Skeletal muscle satellite cell (primary cell): ENCODE measurements at regions not wholly inside any gene's neighbourhood (a gene's known extent, or its start where the extent isn't known, plus 50 kb on each side); places are given as distances from the start of the nearest gene placed in this dataset.

Experiments
- H3K27me3 ChIP-seq: 2 replicates; pipeline ENCODE4 v1.7.0; 2013; ENCODE audit warnings: low read length; ENCODE audit not compliant: control insufficient read depth, insufficient read depth
- H3K36me3 ChIP-seq: 2 replicates; pipeline ENCODE4 v1.7.0; 2013; ENCODE audit warnings: mild to moderate bottlenecking, control low read depth, low read length; ENCODE audit not compliant: insufficient read depth
- H3K4me1 ChIP-seq: 2 replicates; pipeline ENCODE4 v1.7.0; 2013; ENCODE audit warnings: low read length; ENCODE audit not compliant: control insufficient read depth, insufficient read depth
- H3K4me2 ChIP-seq: 2 replicates; pipeline ENCODE4 v1.7.0; 2013; ENCODE audit warnings: mild to moderate bottlenecking, low read length
- H3K4me3 ChIP-seq: 2 replicates; pipeline ENCODE4 v1.7.0; 2013; ENCODE audit warnings: low read length
- H3K9ac ChIP-seq: 2 replicates; pipeline ENCODE4 v1.7.0; 2013; ENCODE audit warnings: mild to moderate bottlenecking, low read depth, low read length, moderate library complexity
- H3K9me3 ChIP-seq: replicated peaks from 2 replicates; pipeline ENCODE4 v1.7.0; 2013; ENCODE audit warnings: mild to moderate bottlenecking, control low read depth, low read length

- Histone ChIP-seq H3K27me3 (peaks cover 5% of the 10 kb centered on the region), H3K4me3 (no peak overlapping the region), H3K4me1 (no peaks in the 10 kb centered on the region), H3K9me3 (no peaks in the 10 kb centered on the region), H3K36me3 (no peaks in the 10 kb centered on the region), H3K4me2 (no peak overlapping the region), H3K9ac (no peak overlapping the region)
Observed at GRCh38 chr10:63752318-63752717, 231.1 kb downstream of the REEP3 start.

- H3K9ac ChIP-seq, result no peak overlapping the region
- H3K4me3 ChIP-seq, result no peak overlapping the region
- no peaks in the 10 kb centered on the region for H3K36me3 ChIP-seq
- H3K9me3 ChIP-seq, result no peaks in the 10 kb centered on the region
- peaks cover 5% of the 10 kb centered on the region for H3K27me3 ChIP-seq
- H3K4me2 ChIP-seq, result no peak overlapping the region
- H3K4me1 ChIP-seq, result no peaks in the 10 kb centered on the region
Observed at GRCh38 chr10:63753808-63754207, 232.6 kb downstream of the REEP3 start.

- H3K4me2 ChIP-seq, result no peak overlapping the region
- H3K9me3 ChIP-seq, result no peaks in the 10 kb centered on the region
- peaks cover 5% of the 10 kb centered on the region for H3K27me3 ChIP-seq
- no peaks in the 10 kb centered on the region for H3K36me3 ChIP-seq
- no peak overlapping the region for H3K9ac ChIP-seq
- peaks cover 4% of the 10 kb centered on the region for H3K4me1 ChIP-seq
- H3K4me3 ChIP-seq, result no peak overlapping the region
Observed at GRCh38 chr10:63755441-63755840, 234.2 kb downstream of the REEP3 start.

- Histone ChIP-seq H3K4me3 (no peak overlapping the region), H3K9ac (no peak overlapping the region), H3K36me3 (no peaks in the 10 kb centered on the region), H3K27me3 (peaks cover 7% of the 10 kb centered on the region), H3K9me3 (no peaks in the 10 kb centered on the region), H3K4me1 (peaks cover 9% of the 10 kb centered on the region), H3K4me2 (no peak overlapping the region)
Observed at GRCh38 chr10:63757067-63757466, 235.9 kb downstream of the REEP3 start.

GRCh38 chr10:63758080-63758479 is 236.9 kb downstream of the REEP3 start:
- Histone ChIP-seq H3K9me3 (no peaks in the 10 kb centered on the region), H3K4me1 (peaks cover 9% of the 10 kb centered on the region), H3K4me3 (no peak overlapping the region), H3K4me2 (no peak overlapping the region), H3K9ac (no peak overlapping the region), H3K27me3 (peaks cover 13% of the 10 kb centered on the region), H3K36me3 (no peaks in the 10 kb centered on the region)

- H3K4me1 ChIP-seq, result peaks cover 9% of the 10 kb centered on the region
- H3K27me3 ChIP-seq, result peaks cover 13% of the 10 kb centered on the region
- H3K9ac ChIP-seq, result no peak overlapping the region
- H3K4me2 ChIP-seq, result no peak overlapping the region
- no peak overlapping the region for H3K4me3 ChIP-seq
- no peaks in the 10 kb centered on the region for H3K36me3 ChIP-seq
- no peaks in the 10 kb centered on the region for H3K9me3 ChIP-seq
Observed at GRCh38 chr10:63759335-63759734, 238.1 kb downstream of the REEP3 start.

GRCh38 chr10:63760034-63760707 is 239.0 kb downstream of the REEP3 start:
- Histone ChIP-seq H3K4me1 (peaks cover 9% of the 10 kb centered on the region), H3K4me2 (no peak overlapping the region), H3K9me3 (no peaks in the 10 kb centered on the region)

GRCh38 chr10:63760708-63761047 is 239.5 kb downstream of the REEP3 start:
- peaks cover 9% of the 10 kb centered on the region for H3K4me1 ChIP-seq
- no peak overlapping the region for H3K9ac ChIP-seq
- H3K27me3 ChIP-seq, result peaks cover 8% of the 10 kb centered on the region
- no peak overlapping the region for H3K4me2 ChIP-seq
- H3K4me3 ChIP-seq, result no peak overlapping the region
- no peaks in the 10 kb centered on the region for H3K36me3 ChIP-seq
- no peaks in the 10 kb centered on the region for H3K9me3 ChIP-seq

More at GRCh38 chr10:63760034-63760707, 239.0 kb downstream of the REEP3 start:
- Histone ChIP-seq H3K9ac (no peak overlapping the region), H3K4me3 (no peak overlapping the region), H3K27me3 (peaks cover 11% of the 10 kb centered on the region), H3K36me3 (no peaks in the 10 kb centered on the region)

GRCh38 chr10:63761243-63761642 is 240.0 kb downstream of the REEP3 start:
- Histone ChIP-seq H3K9me3 (no peaks in the 10 kb centered on the region), H3K4me2 (no peak overlapping the region), H3K27me3 (peaks cover 8% of the 10 kb centered on the region), H3K4me1 (peaks cover 10% of the 10 kb centered on the region), H3K4me3 (no peak overlapping the region), H3K36me3 (no peaks in the 10 kb centered on the region), H3K9ac (no peak overlapping the region)

GRCh38 chr10:63763744-63764143 is 242.5 kb downstream of the REEP3 start:
- no peaks in the 10 kb centered on the region for H3K9me3 ChIP-seq
- H3K36me3 ChIP-seq, result no peaks in the 10 kb centered on the region
- peaks cover 8% of the 10 kb centered on the region for H3K27me3 ChIP-seq
- H3K4me2 ChIP-seq, result no peak overlapping the region
- no peak overlapping the region for H3K9ac ChIP-seq
- peaks cover 22% of the 10 kb centered on the region for H3K4me1 ChIP-seq
- H3K4me3 ChIP-seq, result no peak overlapping the region

GRCh38 chr10:63765126-63765525 is 243.9 kb downstream of the REEP3 start:
- Histone ChIP-seq H3K9me3 (no peaks in the 10 kb centered on the region), H3K4me1 (peaks cover 21% of the 10 kb centered on the region), H3K4me2 (no peak overlapping the region), H3K27me3 (peaks cover 8% of the 10 kb centered on the region), H3K9ac (no peak overlapping the region), H3K4me3 (no peak overlapping the region), H3K36me3 (no peaks in the 10 kb centered on the region)

- Histone ChIP-seq H3K4me1 (peaks cover 13% of the 10 kb centered on the region), H3K4me2 (peak overlapping the region; percentile 57), H3K4me3 (peak overlapping the region; percentile 43), H3K9ac (peak overlapping the region; percentile 47), H3K27me3 (peaks cover 14% of the 10 kb centered on the region), H3K9me3 (no peaks in the 10 kb centered on the region), H3K36me3 (no peaks in the 10 kb centered on the region)
Observed at GRCh38 chr10:63766745-63767137, 245.5 kb downstream of the REEP3 start.
